Activated T-cell treated with anti-CD3 and anti-CD28 coated beads, Interleukin-2, amount 50 U/mL, for 24 hours (primary cell): ENCODE measurements at regions not wholly inside any gene's neighbourhood (a gene's known extent, or its start where the extent isn't known, plus 50 kb on each side); places are given as distances from the start of the nearest gene placed in this dataset.
"Not testable (repeated sequence)": the region's sequence is repeated elsewhere in the genome, so short reads cannot be mapped to it uniquely, and the experiment has no call there.

ENCODE experiments used
- DNase-seq: peaks from one replicate; pipeline ENCODE4 v3.0.0-alpha.2; 2020
- H3K27ac Mint-ChIP-seq: 2 replicates; pipeline ENCODE4 v1.8.0; 2020; ENCODE audit warnings: mild to moderate bottlenecking, mixed read lengths
- H3K27me3 Mint-ChIP-seq: 2 replicates; pipeline ENCODE4 v1.8.0; 2020; ENCODE audit warnings: mixed read lengths
- H3K36me3 Mint-ChIP-seq: 2 replicates; pipeline ENCODE4 v1.8.0; 2020; ENCODE audit warnings: low read depth, mixed read lengths
- H3K4me1 Mint-ChIP-seq: 2 replicates; pipeline ENCODE4 v1.8.0; 2020; ENCODE audit warnings: low read depth, mixed read lengths
- H3K4me3 Mint-ChIP-seq: 2 replicates; pipeline ENCODE4 v1.8.0; 2020; ENCODE audit warnings: mild to moderate bottlenecking, moderate library complexity, mixed read lengths
- H3K9me3 Mint-ChIP-seq: 2 replicates; pipeline ENCODE4 v1.8.0; 2020; ENCODE audit warnings: mixed read lengths

GRCh38 chr13:91251573-91251972 is 95.9 kb upstream of the MIR17HG start:
- not testable (repeated sequence) for H3K27ac Mint-ChIP-seq, H3K36me3 Mint-ChIP-seq, H3K27me3 Mint-ChIP-seq, DNase-seq, H3K4me1 Mint-ChIP-seq, H3K9me3 Mint-ChIP-seq, H3K4me3 Mint-ChIP-seq

GRCh38 chr13:91264484-91264883 is 83.0 kb upstream of the MIR17HG start:
- Mint-ChIP-seq H3K9me3 (peaks cover 9% of the 10 kb centered on the region), H3K4me3 (no peak overlapping the region), H3K27ac (no peak overlapping the region), H3K27me3 (peaks cover 10% of the 10 kb centered on the region), H3K4me1 (no peaks in the 10 kb centered on the region), H3K36me3 (no peaks in the 10 kb centered on the region)
- DNase-seq = no peak

- peaks cover 9% of the 10 kb centered on the region for H3K9me3 Mint-ChIP-seq
- H3K27me3 Mint-ChIP-seq = peaks cover 13% of the 10 kb centered on the region
- H3K4me3 Mint-ChIP-seq = no peak overlapping the region
- H3K36me3 Mint-ChIP-seq = no peaks in the 10 kb centered on the region
- DNase-seq = no peak
- peaks cover 4% of the 10 kb centered on the region for H3K4me1 Mint-ChIP-seq
- no peak overlapping the region for H3K27ac Mint-ChIP-seq
Observed at GRCh38 chr13:91269237-91269636, 78.2 kb upstream of the MIR17HG start.

- peaks cover 13% of the 10 kb centered on the region for H3K27me3 Mint-ChIP-seq
- no peak overlapping the region for H3K27ac Mint-ChIP-seq
- H3K36me3 Mint-ChIP-seq = no peaks in the 10 kb centered on the region
- peaks cover 4% of the 10 kb centered on the region for H3K4me1 Mint-ChIP-seq
- H3K4me3 Mint-ChIP-seq = no peak overlapping the region
- DNase-seq = no peak
- H3K9me3 Mint-ChIP-seq = peaks cover 1% of the 10 kb centered on the region
Observed at GRCh38 chr13:91270031-91270430, 77.5 kb upstream of the MIR17HG start.

- DNase-seq = no peak
- H3K36me3 Mint-ChIP-seq = no peaks in the 10 kb centered on the region
- peaks cover 4% of the 10 kb centered on the region for H3K4me1 Mint-ChIP-seq
- no peak overlapping the region for H3K27ac Mint-ChIP-seq
- no peak overlapping the region for H3K4me3 Mint-ChIP-seq
- peaks cover 12% of the 10 kb centered on the region for H3K27me3 Mint-ChIP-seq
- no peaks in the 10 kb centered on the region for H3K9me3 Mint-ChIP-seq
Observed at GRCh38 chr13:91272235-91272777, 75.2 kb upstream of the MIR17HG start.

- peaks cover 8% of the 10 kb centered on the region for H3K27me3 Mint-ChIP-seq
- no peak overlapping the region for H3K27ac Mint-ChIP-seq
- DNase-seq = no peak
- no peak overlapping the region for H3K4me3 Mint-ChIP-seq
- peaks cover 4% of the 10 kb centered on the region for H3K4me1 Mint-ChIP-seq
- no peaks in the 10 kb centered on the region for H3K36me3 Mint-ChIP-seq
- H3K9me3 Mint-ChIP-seq = no peaks in the 10 kb centered on the region
Observed at GRCh38 chr13:91273675-91274074, 73.8 kb upstream of the MIR17HG start.

GRCh38 chr13:91277013-91277676 is 70.3 kb upstream of the MIR17HG start:
- Mint-ChIP-seq H3K36me3 (no peaks in the 10 kb centered on the region), H3K27me3 (peaks cover 6% of the 10 kb centered on the region), H3K4me1 (no peaks in the 10 kb centered on the region), H3K4me3 (no peak overlapping the region), H3K27ac (no peak overlapping the region), H3K9me3 (no peaks in the 10 kb centered on the region)
- DNase-seq = no peak

- Mint-ChIP-seq H3K4me1 (no peaks in the 10 kb centered on the region), H3K4me3 (no peak overlapping the region), H3K27ac (no peak overlapping the region), H3K36me3 (no peaks in the 10 kb centered on the region), H3K27me3 (peaks cover 5% of the 10 kb centered on the region), H3K9me3 (no peaks in the 10 kb centered on the region)
- no peak for DNase-seq
Observed at GRCh38 chr13:91278291-91278690, 69.2 kb upstream of the MIR17HG start.

GRCh38 chr13:91278888-91279287 is 68.6 kb upstream of the MIR17HG start:
- H3K4me3 Mint-ChIP-seq = no peak overlapping the region
- peaks cover 3% of the 10 kb centered on the region for H3K27me3 Mint-ChIP-seq
- H3K4me1 Mint-ChIP-seq = no peaks in the 10 kb centered on the region
- H3K36me3 Mint-ChIP-seq = no peaks in the 10 kb centered on the region
- no peak overlapping the region for H3K27ac Mint-ChIP-seq
- no peaks in the 10 kb centered on the region for H3K9me3 Mint-ChIP-seq
- DNase-seq = no peak

- DNase-seq = no peak
- H3K27me3 Mint-ChIP-seq = peaks cover 6% of the 10 kb centered on the region
- no peaks in the 10 kb centered on the region for H3K36me3 Mint-ChIP-seq
- no peak overlapping the region for H3K4me3 Mint-ChIP-seq
- H3K4me1 Mint-ChIP-seq = no peaks in the 10 kb centered on the region
- no peak overlapping the region for H3K27ac Mint-ChIP-seq
- no peaks in the 10 kb centered on the region for H3K9me3 Mint-ChIP-seq
Observed at GRCh38 chr13:91280801-91281200, 66.7 kb upstream of the MIR17HG start.

- Mint-ChIP-seq H3K4me3 (no peak overlapping the region), H3K36me3 (no peaks in the 10 kb centered on the region), H3K27me3 (peaks cover 12% of the 10 kb centered on the region), H3K9me3 (no peaks in the 10 kb centered on the region), H3K27ac (no peak overlapping the region), H3K4me1 (no peaks in the 10 kb centered on the region)
- DNase-seq = no peak
Observed at GRCh38 chr13:91284335-91284734, 63.2 kb upstream of the MIR17HG start.

- Mint-ChIP-seq H3K27ac (no peak overlapping the region), H3K9me3 (no peaks in the 10 kb centered on the region), H3K36me3 (no peaks in the 10 kb centered on the region), H3K4me3 (no peak overlapping the region), H3K4me1 (no peaks in the 10 kb centered on the region), H3K27me3 (peaks cover 12% of the 10 kb centered on the region)
- DNase-seq = no peak
Observed at GRCh38 chr13:91286317-91286716, 61.2 kb upstream of the MIR17HG start.

GRCh38 chr13:91291078-91291477 is 56.4 kb upstream of the MIR17HG start:
- DNase-seq = no peak
- H3K27ac Mint-ChIP-seq = no peak overlapping the region
- H3K4me3 Mint-ChIP-seq = no peak overlapping the region
- no peaks in the 10 kb centered on the region for H3K36me3 Mint-ChIP-seq
- H3K9me3 Mint-ChIP-seq = no peaks in the 10 kb centered on the region
- H3K27me3 Mint-ChIP-seq = peaks cover 9% of the 10 kb centered on the region
- no peaks in the 10 kb centered on the region for H3K4me1 Mint-ChIP-seq

- Mint-ChIP-seq H3K4me1 (no peaks in the 10 kb centered on the region), H3K9me3 (no peaks in the 10 kb centered on the region), H3K36me3 (no peaks in the 10 kb centered on the region), H3K27ac (no peak overlapping the region), H3K27me3 (peaks cover 14% of the 10 kb centered on the region), H3K4me3 (no peak overlapping the region)
- DNase-seq = no peak
Observed at GRCh38 chr13:91292630-91293221, 54.8 kb upstream of the MIR17HG start.

- H3K27ac Mint-ChIP-seq = no peak overlapping the region
- H3K9me3 Mint-ChIP-seq = no peaks in the 10 kb centered on the region
- H3K36me3 Mint-ChIP-seq = no peaks in the 10 kb centered on the region
- no peak for DNase-seq
- no peak overlapping the region for H3K4me3 Mint-ChIP-seq
- peaks cover 13% of the 10 kb centered on the region for H3K27me3 Mint-ChIP-seq
- H3K4me1 Mint-ChIP-seq = no peaks in the 10 kb centered on the region
Observed at GRCh38 chr13:91295712-91296410, 51.6 kb upstream of the MIR17HG start.
